CD4-positive, alpha-beta T cell (primary cell): ENCODE measurements at regions not wholly inside any gene's neighbourhood (a gene's known extent, or its start where the extent isn't known, plus 50 kb on each side); places are given as distances from the start of the nearest gene placed in this dataset.

Experiments used
- ATAC-seq: fragments of 200-7000 bp; cut with Tn5 transposase; one replicate; pipeline ENCODE4 v1.10.0; 2022; ENCODE audit warnings: mild to moderate bottlenecking; ENCODE audit not compliant: poor library complexity
- CTCF ChIA-PET: fragments of 350-600 bp; sonication (Branson Sonifier 250); formaldehyde crosslinking; loops from one replicate; lab custom pipeline; 2021; ENCODE audit warnings: antibody characterized with exemption, inconsistent platforms; lab: Charles Lee
- POLR2A ChIA-PET: fragments of 350-600 bp; sonication (Branson Sonifier 250); formaldehyde crosslinking; loops from one replicate; lab custom pipeline; 2021; ENCODE audit warnings: antibody characterized with exemption, inconsistent platforms; lab: Charles Lee
- DNase-seq, 14 experiments: peaks; one replicate each; pipeline ENCODE4 v3.0.0-alpha.2; 2013 to 2020; ENCODE audit warnings: mixed read lengths in 2 of 14
- H3K27ac ChIP-seq, 2 donors: one replicate each; pipeline versions ENCODE4 v1.5.1 to v1.7.0; 2013; ENCODE audit warnings: low read length in 2 of 2, low read depth in 1 of 2, mild to moderate bottlenecking in 1 of 2
- H3K27me3 ChIP-seq, 2 experiments: 1 replicate in 1 of 2; 2 replicates in 1 of 2; pipeline versions ENCODE4 v1.6.1 to v1.7.0; 2013; ENCODE audit warnings: low read length in 2 of 2, control low read depth in 1 of 2, mild to moderate bottlenecking in 1 of 2, moderate library complexity in 1 of 2; ENCODE audit not compliant: insufficient read depth in 2 of 2, control insufficient read depth in 1 of 2
- H3K36me3 ChIP-seq: one replicate; pipeline ENCODE4 v1.6.1; 2013; ENCODE audit warnings: low read length, control low read depth; ENCODE audit not compliant: insufficient read depth
- H3K4me1 ChIP-seq: one replicate; pipeline ENCODE4 v1.6.1; 2013; ENCODE audit warnings: low read length, control low read depth; ENCODE audit not compliant: insufficient read depth
- H3K4me3 ChIP-seq: one replicate; pipeline ENCODE4 v1.5.1; 2013; ENCODE audit warnings: mild to moderate bottlenecking, low read length, moderate library complexity
- H3K9me3 ChIP-seq, 2 experiments: 1 replicate in 1 of 2; 2 replicates in 1 of 2; pipeline versions ENCODE4 v1.6.1 to v1.7.0; 2013; ENCODE audit warnings: low read length in 2 of 2, mild to moderate bottlenecking in 2 of 2, control low read depth in 1 of 2, moderate library complexity in 1 of 2; ENCODE audit not compliant: control insufficient read depth in 1 of 2, insufficient read depth in 1 of 2
- H3K27ac Mint-ChIP-seq: one replicate; pipeline ENCODE4 v1.8.0; 2020; ENCODE audit warnings: mixed read lengths
- H3K27me3 Mint-ChIP-seq: one replicate; pipeline ENCODE4 v1.8.0; 2021; ENCODE audit warnings: mixed read lengths
- H3K36me3 Mint-ChIP-seq: one replicate; pipeline ENCODE4 v1.8.0; 2021; ENCODE audit warnings: low read depth, mixed read lengths
- H3K4me1 Mint-ChIP-seq: one replicate; pipeline ENCODE4 v1.8.0; 2021; ENCODE audit warnings: low read depth, mixed read lengths
- H3K4me3 Mint-ChIP-seq: one replicate; pipeline ENCODE4 v1.8.0; 2020; ENCODE audit warnings: mild to moderate bottlenecking, mixed read lengths
- H3K9me3 Mint-ChIP-seq: one replicate; pipeline ENCODE4 v1.8.0; 2020; ENCODE audit warnings: mixed read lengths
- CTCF ChIP-seq: fragments of 200-600 bp; IDR thresholded peaks from one replicate; pipeline ENCODE4 v1.8.0; 2022; ENCODE audit warnings: antibody characterized with exemption, mild to moderate bottlenecking
- intact Hi-C, 2 experiments: fragments of 100-400 bp; cut with DNase I in 1 of 2; cut with micrococcal nuclease in 1 of 2; formaldehyde crosslinking; loops; one replicate each; pipeline versions ENCODE4 v1.15.1 to v1.9.0; 2023 to 2025; cut with DNase I, micrococcal nuclease

GRCh38 chr1:102047724-102048123 lies 51.0 kb upstream of the OLFM3 start:
- H3K4me1 ChIP-seq = no peaks in the 10 kb centered on the region
- no peak overlapping the region for H3K4me3 Mint-ChIP-seq
- TF ChIP-seq CTCF = no peak
- H3K27me3 Mint-ChIP-seq = no peaks in the 10 kb centered on the region
- no peaks in the 10 kb centered on the region for H3K27me3 ChIP-seq
- no peaks in the 10 kb centered on the region for H3K4me1 Mint-ChIP-seq
- H3K4me3 ChIP-seq = no peak overlapping the region
- H3K9me3 Mint-ChIP-seq = no peaks in the 10 kb centered on the region
- no peaks in the 10 kb centered on the region for H3K9me3 ChIP-seq
- ChIA-PET CTCF (no interaction called here), POLR2A (no interaction called here)
- ATAC-seq (no peak), DNase-seq (no peak)
- H3K36me3 ChIP-seq = no peaks in the 10 kb centered on the region
- intact Hi-C loops = no loop called here
- H3K27ac Mint-ChIP-seq = no peak overlapping the region
- no peaks in the 10 kb centered on the region for H3K36me3 Mint-ChIP-seq
- H3K27ac ChIP-seq = no peak overlapping the region
